Stomach (tissue), 4 donors: ENCODE measurements at regions not wholly inside any gene's neighbourhood (a gene's known extent, or its start where the extent isn't known, plus 50 kb on each side); places are given as distances from the start of the nearest gene placed in this dataset.

ENCODE experiments used
- CTCF ChIP-seq, 7 experiments: fragments of 450-650 bp in 4 of 7; fragments of 200-600 bp in 3 of 7; sonication (generic) in 3 of 7; IDR thresholded peaks; one replicate each; pipeline ENCODE4 v1.5.1; 2016 to 2019; ENCODE audit warnings: antibody characterized with exemption in 7 of 7, control low read depth in 2 of 7, mild to moderate bottlenecking in 1 of 7
- EP300 ChIP-seq: sonication (generic); formaldehyde crosslinking; IDR thresholded peaks from one replicate; pipeline ENCODE4 v1.6.1; 2017; ENCODE audit warnings: antibody characterized with exemption
- POLR2A ChIP-seq, 4 donors: fragments of 450-650 bp; IDR thresholded peaks; one replicate each; pipeline ENCODE4 v1.6.1; 2016; ENCODE audit warnings: antibody characterized with exemption in 4 of 4, control low read depth in 2 of 4, mild to moderate bottlenecking in 1 of 4, moderate library complexity in 1 of 4
- POLR2AphosphoS5 ChIP-seq, 3 donors: sonication (generic); formaldehyde crosslinking; IDR thresholded peaks; one replicate each; pipeline ENCODE4 v1.6.1; 2016; ENCODE audit warnings: antibody characterized with exemption in 3 of 3

- no peak for TF ChIP-seq CTCF (IDR thresholded peaks at IDR 0.05)
- TF ChIP-seq EP300, result no peak
- no peak for TF ChIP-seq POLR2A (IDR thresholded peaks at IDR 0.05)
- TF ChIP-seq POLR2AphosphoS5 (IDR thresholded peaks at IDR 0.05), result no peak
Measured at GRCh38 chr13:31663880-31664585, 75.3 kb upstream of the RXFP2 start.
